ENCODE measurements at regions not wholly inside any gene's neighbourhood (a gene's known extent, or its start where the extent isn't known, plus 50 kb on each side); places are given as distances from the start of the nearest gene placed in this dataset.

DNA sequence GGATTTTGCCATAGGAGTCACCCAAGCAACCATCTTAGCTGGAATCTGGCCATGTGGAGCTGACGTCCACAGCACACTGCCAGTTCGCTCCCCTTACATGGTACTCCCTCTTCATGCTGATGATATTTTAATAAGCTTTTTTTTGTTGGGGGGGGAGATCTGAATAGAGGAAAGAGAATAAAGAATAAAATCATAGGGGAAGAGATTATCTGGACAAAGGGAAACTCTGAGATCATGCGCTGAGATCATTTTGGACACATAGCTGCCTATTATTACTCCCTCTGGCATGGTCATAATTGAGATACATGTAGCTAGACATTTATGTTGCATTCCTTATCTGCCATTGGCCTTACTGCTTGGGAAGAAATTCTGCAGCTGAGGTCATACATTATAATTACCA, 282.7 kb downstream of the HTR7 start:
- POLR2A ChIA-PET: no interaction called here
- DNase-seq (ENCODE audit: low spot score): no peak
- H3K27ac Mint-ChIP-seq: no peak overlapping the region
- no peak overlapping the region for H3K4me3 Mint-ChIP-seq
- peaks cover 8% of the 10 kb centered on the region for H3K9me3 Mint-ChIP-seq
- H3K36me3 Mint-ChIP-seq: no peaks in the 10 kb centered on the region
- no peaks in the 10 kb centered on the region for H3K27me3 Mint-ChIP-seq (ENCODE audit: low read depth)
- no peak for ATAC-seq
- H3K4me1 Mint-ChIP-seq: no peaks in the 10 kb centered on the region
- CTCF ChIA-PET: interaction anchor here (1.3 to 1.9 kb wide), 2 partner anchors 287 to 427 kb away, joined by 5 to 6 read pairs; no protein-coding TSS in a partner anchor
- no peak for TF ChIP-seq GTF2I (CRISPR knock-in tag; conservative IDR thresholded peaks at IDR 0.05)
- TF ChIP-seq ZNF219 (CRISPR knock-in tag; IDR thresholded peaks at IDR 0.05; ENCODE audit: borderline replicate concordance): no peak
- TF ChIP-seq, protein P1, sequence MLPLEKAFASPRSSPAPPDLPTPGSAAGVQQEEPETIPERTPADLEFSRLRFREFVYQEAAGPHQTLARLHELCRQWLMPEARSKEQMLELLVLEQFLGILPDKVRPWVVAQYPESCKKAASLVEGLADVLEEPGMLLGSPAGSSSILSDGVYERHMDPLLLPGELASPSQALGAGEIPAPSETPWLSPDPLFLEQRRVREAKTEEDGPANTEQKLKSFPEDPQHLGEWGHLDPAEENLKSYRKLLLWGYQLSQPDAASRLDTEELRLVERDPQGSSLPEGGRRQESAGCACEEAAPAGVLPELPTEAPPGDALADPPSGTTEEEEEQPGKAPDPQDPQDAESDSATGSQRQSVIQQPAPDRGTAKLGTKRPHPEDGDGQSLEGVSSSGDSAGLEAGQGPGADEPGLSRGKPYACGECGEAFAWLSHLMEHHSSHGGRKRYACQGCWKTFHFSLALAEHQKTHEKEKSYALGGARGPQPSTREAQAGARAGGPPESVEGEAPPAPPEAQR (CRISPR knock-in tag; IDR thresholded peaks at IDR 0.05): no peak
- TF ChIP-seq ZNF138 (CRISPR knock-in tag; conservative IDR thresholded peaks at IDR 0.05): no peak
- no peak for TF ChIP-seq NFYB (CRISPR knock-in tag; conservative IDR thresholded peaks at IDR 0.05; ENCODE audit: low read depth)
- TF ChIP-seq, protein P2, sequence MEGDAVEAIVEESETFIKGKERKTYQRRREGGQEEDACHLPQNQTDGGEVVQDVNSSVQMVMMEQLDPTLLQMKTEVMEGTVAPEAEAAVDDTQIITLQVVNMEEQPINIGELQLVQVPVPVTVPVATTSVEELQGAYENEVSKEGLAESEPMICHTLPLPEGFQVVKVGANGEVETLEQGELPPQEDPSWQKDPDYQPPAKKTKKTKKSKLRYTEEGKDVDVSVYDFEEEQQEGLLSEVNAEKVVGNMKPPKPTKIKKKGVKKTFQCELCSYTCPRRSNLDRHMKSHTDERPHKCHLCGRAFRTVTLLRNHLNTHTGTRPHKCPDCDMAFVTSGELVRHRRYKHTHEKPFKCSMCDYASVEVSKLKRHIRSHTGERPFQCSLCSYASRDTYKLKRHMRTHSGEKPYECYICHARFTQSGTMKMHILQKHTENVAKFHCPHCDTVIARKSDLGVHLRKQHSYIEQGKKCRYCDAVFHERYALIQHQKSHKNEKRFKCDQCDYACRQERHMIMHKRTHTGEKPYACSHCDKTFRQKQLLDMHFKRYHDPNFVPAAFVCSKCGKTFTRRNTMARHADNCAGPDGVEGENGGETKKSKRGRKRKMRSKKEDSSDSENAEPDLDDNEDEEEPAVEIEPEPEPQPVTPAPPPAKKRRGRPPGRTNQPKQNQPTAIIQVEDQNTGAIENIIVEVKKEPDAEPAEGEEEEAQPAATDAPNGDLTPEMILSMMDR (IDR thresholded peaks at IDR 0.05): no peak
- TF ChIP-seq, protein P3, sequence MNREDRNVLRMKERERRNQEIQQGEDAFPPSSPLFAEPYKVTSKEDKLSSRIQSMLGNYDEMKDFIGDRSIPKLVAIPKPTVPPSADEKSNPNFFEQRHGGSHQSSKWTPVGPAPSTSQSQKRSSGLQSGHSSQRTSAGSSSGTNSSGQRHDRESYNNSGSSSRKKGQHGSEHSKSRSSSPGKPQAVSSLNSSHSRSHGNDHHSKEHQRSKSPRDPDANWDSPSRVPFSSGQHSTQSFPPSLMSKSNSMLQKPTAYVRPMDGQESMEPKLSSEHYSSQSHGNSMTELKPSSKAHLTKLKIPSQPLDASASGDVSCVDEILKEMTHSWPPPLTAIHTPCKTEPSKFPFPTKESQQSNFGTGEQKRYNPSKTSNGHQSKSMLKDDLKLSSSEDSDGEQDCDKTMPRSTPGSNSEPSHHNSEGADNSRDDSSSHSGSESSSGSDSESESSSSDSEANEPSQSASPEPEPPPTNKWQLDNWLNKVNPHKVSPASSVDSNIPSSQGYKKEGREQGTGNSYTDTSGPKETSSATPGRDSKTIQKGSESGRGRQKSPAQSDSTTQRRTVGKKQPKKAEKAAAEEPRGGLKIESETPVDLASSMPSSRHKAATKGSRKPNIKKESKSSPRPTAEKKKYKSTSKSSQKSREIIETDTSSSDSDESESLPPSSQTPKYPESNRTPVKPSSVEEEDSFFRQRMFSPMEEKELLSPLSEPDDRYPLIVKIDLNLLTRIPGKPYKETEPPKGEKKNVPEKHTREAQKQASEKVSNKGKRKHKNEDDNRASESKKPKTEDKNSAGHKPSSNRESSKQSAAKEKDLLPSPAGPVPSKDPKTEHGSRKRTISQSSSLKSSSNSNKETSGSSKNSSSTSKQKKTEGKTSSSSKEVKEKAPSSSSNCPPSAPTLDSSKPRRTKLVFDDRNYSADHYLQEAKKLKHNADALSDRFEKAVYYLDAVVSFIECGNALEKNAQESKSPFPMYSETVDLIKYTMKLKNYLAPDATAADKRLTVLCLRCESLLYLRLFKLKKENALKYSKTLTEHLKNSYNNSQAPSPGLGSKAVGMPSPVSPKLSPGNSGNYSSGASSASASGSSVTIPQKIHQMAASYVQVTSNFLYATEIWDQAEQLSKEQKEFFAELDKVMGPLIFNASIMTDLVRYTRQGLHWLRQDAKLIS (CRISPR knock-in tag; IDR thresholded peaks at IDR 0.05; ENCODE audit: borderline replicate concordance): no peak
- no peak for TF ChIP-seq ETV6 (CRISPR knock-in tag; IDR thresholded peaks at IDR 0.05)
- TF ChIP-seq EMX1 (CRISPR knock-in tag; IDR thresholded peaks at IDR 0.05): no peak
- TF ChIP-seq SMAD4 (CRISPR knock-in tag; IDR thresholded peaks at IDR 0.05): no peak
- TF ChIP-seq ZNF263 (CRISPR knock-in tag; IDR thresholded peaks at IDR 0.05; ENCODE audit: low read depth): no peak
- no peak for TF ChIP-seq NR2C2 (CRISPR knock-in tag; IDR thresholded peaks at IDR 0.05)
- TF ChIP-seq, protein P4, sequence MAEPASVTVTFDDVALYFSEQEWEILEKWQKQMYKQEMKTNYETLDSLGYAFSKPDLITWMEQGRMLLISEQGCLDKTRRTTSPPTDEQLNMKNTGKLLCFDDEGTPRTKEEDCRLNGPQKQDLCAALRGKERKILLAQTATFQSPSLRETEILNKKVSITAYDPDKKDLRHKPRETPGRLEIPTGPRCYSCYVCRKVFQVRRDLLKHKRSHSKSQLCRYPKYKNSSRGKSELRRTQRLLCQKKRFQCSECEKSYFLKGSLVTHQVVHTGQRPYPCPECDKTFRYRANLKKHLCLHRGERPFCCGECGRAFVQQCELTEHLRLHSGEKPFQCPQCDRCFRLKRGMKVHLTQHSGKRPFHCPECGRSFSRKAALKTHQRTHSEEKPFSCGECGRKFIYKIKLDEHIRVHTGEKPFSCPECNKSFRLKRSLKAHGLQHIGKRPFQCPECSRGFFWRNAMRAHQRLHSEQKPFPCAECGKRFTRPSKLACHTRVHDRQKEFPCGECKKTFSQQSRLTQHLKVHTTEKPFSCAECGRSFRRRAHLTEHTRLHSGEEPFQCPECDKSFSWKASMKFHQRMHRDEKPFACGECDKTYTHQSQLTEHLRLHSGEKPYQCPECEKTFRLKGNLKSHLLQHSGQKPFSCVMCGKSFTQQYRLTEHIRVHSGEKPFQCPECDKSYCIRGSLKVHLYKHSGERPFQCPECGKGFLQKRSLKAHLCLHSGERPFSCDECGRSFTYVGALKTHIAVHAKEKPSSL (CRISPR knock-in tag; conservative IDR thresholded peaks at IDR 0.05): no peak
- no peak for TF ChIP-seq CREB1 (CRISPR knock-in tag; IDR thresholded peaks at IDR 0.05)

DNA sequence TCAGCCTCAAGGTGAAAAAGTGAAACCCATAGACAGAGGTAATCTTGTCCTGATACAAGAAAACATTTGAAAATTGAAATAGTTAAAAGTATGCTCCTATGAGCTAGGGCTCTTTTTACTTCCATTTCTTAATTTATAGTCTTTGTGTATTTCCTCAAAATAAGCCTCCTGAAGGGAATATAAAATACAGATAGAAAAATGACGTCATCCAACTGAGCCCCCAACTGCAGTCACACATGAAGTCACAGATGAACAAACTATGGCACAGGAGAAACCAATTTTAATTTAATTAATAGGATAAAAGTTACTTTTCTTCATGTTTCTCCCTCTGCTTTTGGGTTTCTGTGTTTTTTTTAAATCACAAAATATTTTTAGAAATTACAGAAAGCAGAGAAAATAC, 280.3 kb downstream of the HTR7 start:
- POLR2A ChIA-PET: no interaction called here

More for the DNA sequence above, 280.3 kb downstream of the HTR7 start:
- DNase-seq (ENCODE audit: low spot score) (no peak), ATAC-seq (no peak)
- 0 out of 2 replicates have a peak, but pooled peaks cover 5% of the 10 kb centered on the region for H3K4me1 Mint-ChIP-seq
- no peak overlapping the region for H3K27ac Mint-ChIP-seq
- TF ChIP-seq, protein P5, sequence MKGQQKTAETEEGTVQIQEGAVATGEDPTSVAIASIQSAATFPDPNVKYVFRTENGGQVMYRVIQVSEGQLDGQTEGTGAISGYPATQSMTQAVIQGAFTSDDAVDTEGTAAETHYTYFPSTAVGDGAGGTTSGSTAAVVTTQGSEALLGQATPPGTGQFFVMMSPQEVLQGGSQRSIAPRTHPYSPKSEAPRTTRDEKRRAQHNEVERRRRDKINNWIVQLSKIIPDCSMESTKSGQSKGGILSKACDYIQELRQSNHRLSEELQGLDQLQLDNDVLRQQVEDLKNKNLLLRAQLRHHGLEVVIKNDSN (CRISPR knock-in tag; IDR thresholded peaks at IDR 0.05): no peak
- TF ChIP-seq, protein P6, sequence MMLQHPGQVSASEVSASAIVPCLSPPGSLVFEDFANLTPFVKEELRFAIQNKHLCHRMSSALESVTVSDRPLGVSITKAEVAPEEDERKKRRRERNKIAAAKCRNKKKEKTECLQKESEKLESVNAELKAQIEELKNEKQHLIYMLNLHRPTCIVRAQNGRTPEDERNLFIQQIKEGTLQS (CRISPR knock-in tag; conservative IDR thresholded peaks at IDR 0.05): no peak
- TF ChIP-seq RELA (CRISPR knock-in tag; IDR thresholded peaks at IDR 0.05; ENCODE audit: borderline replicate concordance): no peak
- no peak for TF ChIP-seq ESRRA (CRISPR knock-in tag; IDR thresholded peaks at IDR 0.05; ENCODE audit: borderline replicate concordance)
- TF ChIP-seq, protein P7, sequence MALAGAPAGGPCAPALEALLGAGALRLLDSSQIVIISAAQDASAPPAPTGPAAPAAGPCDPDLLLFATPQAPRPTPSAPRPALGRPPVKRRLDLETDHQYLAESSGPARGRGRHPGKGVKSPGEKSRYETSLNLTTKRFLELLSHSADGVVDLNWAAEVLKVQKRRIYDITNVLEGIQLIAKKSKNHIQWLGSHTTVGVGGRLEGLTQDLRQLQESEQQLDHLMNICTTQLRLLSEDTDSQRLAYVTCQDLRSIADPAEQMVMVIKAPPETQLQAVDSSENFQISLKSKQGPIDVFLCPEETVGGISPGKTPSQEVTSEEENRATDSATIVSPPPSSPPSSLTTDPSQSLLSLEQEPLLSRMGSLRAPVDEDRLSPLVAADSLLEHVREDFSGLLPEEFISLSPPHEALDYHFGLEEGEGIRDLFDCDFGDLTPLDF (CRISPR knock-in tag; IDR thresholded peaks at IDR 0.05): no peak
- TF ChIP-seq OVOL2 (CRISPR knock-in tag; IDR thresholded peaks at IDR 0.05; ENCODE audit: borderline replicate concordance): no peak
- TF ChIP-seq, protein P1 (CRISPR knock-in tag; IDR thresholded peaks at IDR 0.05): no peak
- H3K27me3 Mint-ChIP-seq (ENCODE audit: low read depth): no peaks in the 10 kb centered on the region
- peaks cover 5% of the 10 kb centered on the region for H3K9me3 Mint-ChIP-seq
- no peaks in the 10 kb centered on the region for H3K36me3 Mint-ChIP-seq
- CTCF ChIA-PET: no interaction called here
- H3K4me3 Mint-ChIP-seq: no peak overlapping the region

Data from WTC11 (cell line).